HEK293 (cell line): ENCODE measurements at regions not wholly inside any gene's neighbourhood (a gene's known extent, or its start where the extent isn't known, plus 50 kb on each side); places are given as distances from the start of the nearest gene placed in this dataset.

Source experiments
- CTCF ChIA-PET: fragments of 350-600 bp; formaldehyde crosslinking; extraction: SDS; loops from one replicate; lab custom pipeline; 2021; ENCODE audit warnings: antibody characterized with exemption; lab: Yijun Ruan, JAX
- POLR2A ChIA-PET: fragments of 300-600 bp; formaldehyde crosslinking; extraction: SDS; loops from one replicate; lab custom pipeline; 2020; ENCODE audit warnings: antibody characterized with exemption, inconsistent platforms; lab: Yijun Ruan, JAX
- H3K27ac ChIP-seq: fragments of 200-500 bp; sonication (Bioruptor generic); 2 replicates; pipeline ENCODE4 v1.5.1; 2014; ENCODE audit warnings: low read depth, low read length, control low read depth, inconsistent platforms; ENCODE audit errors: extremely low read depth
- H3K36me3 ChIP-seq, 2 experiments: fragments of 200-500 bp in 1 of 2; sonication (Bioruptor generic) in 1 of 2; 1 replicate in 1 of 2; 2 replicates in 1 of 2; pipeline ENCODE4 v1.5.1; 2014 to 2017; ENCODE audit warnings: inconsistent platforms in 2 of 2, low read length in 2 of 2; ENCODE audit not compliant: control insufficient read depth in 2 of 2, insufficient read depth in 1 of 2
- H3K4me1 ChIP-seq: fragments of 200-500 bp; sonication (Bioruptor generic); 2 replicates; pipeline ENCODE4 v1.5.1; 2014; ENCODE audit warnings: mild to moderate bottlenecking, low read length, inconsistent platforms; ENCODE audit not compliant: control insufficient read depth, insufficient read depth
- H3K4me3 ChIP-seq: 2 replicates; pipeline ENCODE4 v1.5.1; 2011; ENCODE audit warnings: low read depth, mild to moderate bottlenecking, control low read depth, low read length, moderate library complexity
- H3K9me3 ChIP-seq: fragments of 200-500 bp; sonication (Bioruptor generic); 2 replicates; pipeline ENCODE4 v1.5.1; 2014; ENCODE audit warnings: low read depth, low read length, inconsistent platforms; ENCODE audit not compliant: control insufficient read depth, insufficient read depth
- SETDB1 ChIP-seq: IDR thresholded peaks from one replicate; pipeline ENCODE4 v1.6.1; 2017; ENCODE audit warnings: mild to moderate bottlenecking, low read length, moderate library complexity, mixed read lengths; ENCODE audit not compliant: insufficient read length
- TRIM28 ChIP-seq: IDR thresholded peaks from 2 replicates; pipeline ENCODE4 v1.6.1; 2011; ENCODE audit warnings: low read length, control low read depth, borderline replicate concordance
- YY1 ChIP-seq: fragments of 450-650 bp; formaldehyde crosslinking; IDR thresholded peaks from 2 replicates; pipeline ENCODE4 v1.5.1; 2018; ENCODE audit warnings: missing biosample characterization, missing genetic modification characterization
- YY2 ChIP-seq: fragments of 450-650 bp; formaldehyde crosslinking; IDR thresholded peaks from 2 replicates; pipeline ENCODE4 v1.5.1; 2016; ENCODE audit warnings: missing biosample characterization, missing genetic modification characterization
- ZBTB1 ChIP-seq: fragments of 450-650 bp; formaldehyde crosslinking; IDR thresholded peaks from 2 replicates; pipeline ENCODE4 v1.5.1; 2016; ENCODE audit warnings: missing biosample characterization, missing genetic modification characterization
- ZBTB17 ChIP-seq: fragments of 450-650 bp; formaldehyde crosslinking; IDR thresholded peaks from 2 replicates; pipeline ENCODE4 v1.5.1; 2016; ENCODE audit warnings: missing biosample characterization, missing genetic modification characterization
- ZBTB48 ChIP-seq: fragments of 450-650 bp; formaldehyde crosslinking; IDR thresholded peaks from 2 replicates; pipeline ENCODE4 v1.5.1; 2016; ENCODE audit warnings: missing biosample characterization, missing genetic modification characterization
- ZBTB7A ChIP-seq: fragments of 450-650 bp; formaldehyde crosslinking; IDR thresholded peaks from 2 replicates; pipeline ENCODE4 v1.5.1; 2016; ENCODE audit warnings: low read depth, missing biosample characterization, missing genetic modification characterization
- ZNF175 ChIP-seq: fragments of 450-650 bp; formaldehyde crosslinking; IDR thresholded peaks from 2 replicates; pipeline ENCODE4 v1.5.1; 2016; ENCODE audit warnings: missing biosample characterization, missing genetic modification characterization
- ZNF302 ChIP-seq: fragments of 450-650 bp; formaldehyde crosslinking; IDR thresholded peaks from 2 replicates; pipeline ENCODE4 v1.5.1; 2016; ENCODE audit warnings: missing biosample characterization, missing genetic modification characterization, low read depth
- ZNF398 ChIP-seq: fragments of 450-650 bp; formaldehyde crosslinking; IDR thresholded peaks from 2 replicates; pipeline ENCODE4 v1.5.1; 2017; ENCODE audit warnings: missing biosample characterization, missing genetic modification characterization
- ZNF404 ChIP-seq: fragments of 450-650 bp; formaldehyde crosslinking; IDR thresholded peaks from 2 replicates; pipeline ENCODE4 v1.5.1; 2017; ENCODE audit warnings: missing biosample characterization, missing genetic modification characterization
- ZNF660 ChIP-seq: fragments of 450-650 bp; IDR thresholded peaks from 2 replicates; pipeline ENCODE4 v1.5.1; 2018; ENCODE audit warnings: missing biosample characterization, mild to moderate bottlenecking, missing genetic modification characterization
- ZNF664 ChIP-seq: fragments of 450-650 bp; formaldehyde crosslinking; IDR thresholded peaks from 2 replicates; pipeline ENCODE4 v1.5.1; 2016; ENCODE audit warnings: missing biosample characterization, missing genetic modification characterization
- TF ChIP-seq, protein P1 (sequence below): fragments of 450-650 bp; formaldehyde crosslinking; IDR thresholded peaks from 2 replicates; pipeline ENCODE4 v1.5.1; 2017; ENCODE audit warnings: missing biosample characterization, missing genetic modification characterization
- TF ChIP-seq, protein P2 (sequence below): fragments of 450-650 bp; formaldehyde crosslinking; IDR thresholded peaks from 2 replicates; pipeline ENCODE4 v1.5.1; 2016; ENCODE audit warnings: missing biosample characterization, missing genetic modification characterization
- TF ChIP-seq, protein P3 (sequence below): fragments of 450-650 bp; formaldehyde crosslinking; conservative IDR thresholded peaks from 2 replicates; pipeline ENCODE4 v1.5.1; 2016; ENCODE audit warnings: low read depth, missing biosample characterization, missing genetic modification characterization
- TF ChIP-seq, protein P4 (sequence below): fragments of 450-650 bp; formaldehyde crosslinking; IDR thresholded peaks from 2 replicates; pipeline ENCODE4 v1.5.1; 2016; ENCODE audit warnings: missing biosample characterization, missing genetic modification characterization
- TF ChIP-seq, protein P5 (sequence below): fragments of 450-650 bp; formaldehyde crosslinking; IDR thresholded peaks from 2 replicates; pipeline ENCODE4 v1.5.1; 2016; ENCODE audit warnings: missing biosample characterization, missing genetic modification characterization

DNA sequence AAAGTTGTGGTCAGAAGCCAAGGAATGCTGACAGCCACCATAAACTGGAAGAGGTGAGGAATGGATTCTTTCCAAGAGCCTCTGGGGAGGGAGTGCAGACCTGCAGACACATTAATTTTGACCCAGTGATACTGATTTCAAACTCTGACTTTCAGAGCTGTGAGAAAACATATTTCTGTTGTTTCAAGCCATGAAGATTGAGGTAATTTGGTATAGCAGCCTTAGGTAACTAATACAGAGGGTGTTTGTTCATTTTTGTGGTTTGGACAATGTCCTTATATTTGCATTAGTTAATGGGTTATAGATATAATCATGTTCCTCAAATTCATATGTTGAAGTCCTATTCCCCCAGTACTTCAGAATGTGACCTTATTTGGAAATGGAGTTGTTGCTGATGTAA is 85.4 kb upstream of the GTSF1L start:
- CTCF ChIA-PET = interaction anchor here (1.1 kb wide), 1 partner anchor 11 kb away, joined by 3 read pairs; no protein-coding TSS in a partner anchor
- Histone ChIP-seq H3K4me3 (no peak overlapping the region), H3K4me1 (no peaks in the 10 kb centered on the region), H3K36me3 (no peaks in the 10 kb centered on the region), H3K9me3 (no peaks in the 10 kb centered on the region), H3K27ac (no peak overlapping the region)
- POLR2A ChIA-PET = no interaction called here
- TF ChIP-seq ZNF398 (tag by site-specific recombination) = no peak
- no peak for TF ChIP-seq ZBTB17 (tag by site-specific recombination)
- no peak for TF ChIP-seq ZBTB7A (tag by site-specific recombination)
- TF ChIP-seq, protein P1, sequence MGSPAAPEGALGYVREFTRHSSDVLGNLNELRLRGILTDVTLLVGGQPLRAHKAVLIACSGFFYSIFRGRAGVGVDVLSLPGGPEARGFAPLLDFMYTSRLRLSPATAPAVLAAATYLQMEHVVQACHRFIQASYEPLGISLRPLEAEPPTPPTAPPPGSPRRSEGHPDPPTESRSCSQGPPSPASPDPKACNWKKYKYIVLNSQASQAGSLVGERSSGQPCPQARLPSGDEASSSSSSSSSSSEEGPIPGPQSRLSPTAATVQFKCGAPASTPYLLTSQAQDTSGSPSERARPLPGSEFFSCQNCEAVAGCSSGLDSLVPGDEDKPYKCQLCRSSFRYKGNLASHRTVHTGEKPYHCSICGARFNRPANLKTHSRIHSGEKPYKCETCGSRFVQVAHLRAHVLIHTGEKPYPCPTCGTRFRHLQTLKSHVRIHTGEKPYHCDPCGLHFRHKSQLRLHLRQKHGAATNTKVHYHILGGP (tag by site-specific recombination) = no peak
- no peak for TF ChIP-seq ZNF404 (tag by site-specific recombination)
- no peak for TF ChIP-seq ZNF302 (tag by site-specific recombination)
- TF ChIP-seq YY2 (tag by site-specific recombination) = no peak
- TF ChIP-seq, protein P2, sequence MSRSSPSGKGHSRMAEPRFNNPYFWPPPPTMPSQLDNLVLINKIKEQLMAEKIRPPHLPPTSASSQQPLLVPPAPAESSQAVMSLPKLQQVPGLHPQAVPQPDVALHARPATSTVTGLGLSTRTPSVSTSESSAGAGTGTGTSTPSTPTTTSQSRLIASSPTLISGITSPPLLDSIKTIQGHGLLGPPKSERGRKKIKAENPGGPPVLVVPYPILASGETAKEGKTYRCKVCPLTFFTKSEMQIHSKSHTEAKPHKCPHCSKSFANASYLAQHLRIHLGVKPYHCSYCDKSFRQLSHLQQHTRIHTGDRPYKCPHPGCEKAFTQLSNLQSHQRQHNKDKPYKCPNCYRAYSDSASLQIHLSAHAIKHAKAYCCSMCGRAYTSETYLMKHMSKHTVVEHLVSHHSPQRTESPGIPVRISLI (tag by site-specific recombination) = no peak
- no peak for TF ChIP-seq ZNF660 (tag by site-specific recombination)
- TF ChIP-seq ZBTB1 = no peak
- no peak for TF ChIP-seq SETDB1
- TF ChIP-seq ZNF664 (tag by site-specific recombination) = no peak
- TF ChIP-seq ZBTB48 (tag by site-specific recombination) = no peak
- TF ChIP-seq ZNF175 = no peak
- TF ChIP-seq, protein P3, sequence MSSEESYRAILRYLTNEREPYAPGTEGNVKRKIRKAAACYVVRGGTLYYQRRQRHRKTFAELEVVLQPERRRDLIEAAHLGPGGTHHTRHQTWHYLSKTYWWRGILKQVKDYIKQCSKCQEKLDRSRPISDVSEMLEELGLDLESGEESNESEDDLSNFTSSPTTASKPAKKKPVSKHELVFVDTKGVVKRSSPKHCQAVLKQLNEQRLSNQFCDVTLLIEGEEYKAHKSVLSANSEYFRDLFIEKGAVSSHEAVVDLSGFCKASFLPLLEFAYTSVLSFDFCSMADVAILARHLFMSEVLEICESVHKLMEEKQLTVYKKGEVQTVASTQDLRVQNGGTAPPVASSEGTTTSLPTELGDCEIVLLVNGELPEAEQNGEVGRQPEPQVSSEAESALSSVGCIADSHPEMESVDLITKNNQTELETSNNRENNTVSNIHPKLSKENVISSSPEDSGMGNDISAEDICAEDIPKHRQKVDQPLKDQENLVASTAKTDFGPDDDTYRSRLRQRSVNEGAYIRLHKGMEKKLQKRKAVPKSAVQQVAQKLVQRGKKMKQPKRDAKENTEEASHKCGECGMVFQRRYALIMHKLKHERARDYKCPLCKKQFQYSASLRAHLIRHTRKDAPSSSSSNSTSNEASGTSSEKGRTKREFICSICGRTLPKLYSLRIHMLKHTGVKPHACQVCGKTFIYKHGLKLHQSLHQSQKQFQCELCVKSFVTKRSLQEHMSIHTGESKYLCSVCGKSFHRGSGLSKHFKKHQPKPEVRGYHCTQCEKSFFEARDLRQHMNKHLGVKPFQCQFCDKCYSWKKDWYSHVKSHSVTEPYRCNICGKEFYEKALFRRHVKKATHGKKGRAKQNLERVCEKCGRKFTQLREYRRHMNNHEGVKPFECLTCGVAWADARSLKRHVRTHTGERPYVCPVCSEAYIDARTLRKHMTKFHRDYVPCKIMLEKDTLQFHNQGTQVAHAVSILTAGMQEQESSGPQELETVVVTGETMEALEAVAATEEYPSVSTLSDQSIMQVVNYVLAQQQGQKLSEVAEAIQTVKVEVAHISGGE (tag by site-specific recombination) = no peak
- no peak for TF ChIP-seq YY1
- TF ChIP-seq, protein P4, sequence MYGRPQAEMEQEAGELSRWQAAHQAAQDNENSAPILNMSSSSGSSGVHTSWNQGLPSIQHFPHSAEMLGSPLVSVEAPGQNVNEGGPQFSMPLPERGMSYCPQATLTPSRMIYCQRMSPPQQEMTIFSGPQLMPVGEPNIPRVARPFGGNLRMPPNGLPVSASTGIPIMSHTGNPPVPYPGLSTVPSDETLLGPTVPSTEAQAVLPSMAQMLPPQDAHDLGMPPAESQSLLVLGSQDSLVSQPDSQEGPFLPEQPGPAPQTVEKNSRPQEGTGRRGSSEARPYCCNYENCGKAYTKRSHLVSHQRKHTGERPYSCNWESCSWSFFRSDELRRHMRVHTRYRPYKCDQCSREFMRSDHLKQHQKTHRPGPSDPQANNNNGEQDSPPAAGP = no peak

DNA sequence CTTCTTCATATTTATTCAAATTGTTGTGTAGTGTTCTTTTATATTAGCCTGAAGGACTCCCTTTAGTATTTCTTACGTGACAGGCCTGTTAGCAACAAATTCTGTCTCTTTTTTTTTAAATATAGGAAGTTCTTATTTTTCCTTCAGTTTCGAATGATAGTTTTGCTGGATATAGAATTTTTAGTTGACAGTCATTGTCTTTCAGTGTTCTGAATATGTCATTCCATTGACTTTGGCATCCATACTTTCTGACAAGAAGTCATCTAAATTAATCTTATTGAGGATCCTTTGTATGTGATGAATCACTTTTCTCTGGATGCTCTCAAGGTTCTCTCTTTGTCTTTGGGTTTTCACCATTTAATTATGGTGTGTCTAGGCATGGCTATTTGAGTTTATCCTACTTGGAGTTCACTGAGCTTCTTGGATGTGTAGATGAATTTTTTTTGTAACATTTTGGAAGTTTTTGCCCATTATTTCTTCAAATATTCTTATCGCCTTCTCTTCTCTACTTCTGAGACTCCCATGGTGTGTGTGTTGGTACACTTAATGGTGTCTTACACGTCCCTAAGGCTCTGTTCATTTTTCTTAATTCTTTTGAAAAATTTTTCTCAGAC is 82.5 kb upstream of the GTSF1L start:
- CTCF ChIA-PET = no interaction called here
- TF ChIP-seq SETDB1 (peak; percentile 98), TRIM28 (peak; percentile 74; the same call in 1 of the 2 replicates)
- TF ChIP-seq, protein P5, sequence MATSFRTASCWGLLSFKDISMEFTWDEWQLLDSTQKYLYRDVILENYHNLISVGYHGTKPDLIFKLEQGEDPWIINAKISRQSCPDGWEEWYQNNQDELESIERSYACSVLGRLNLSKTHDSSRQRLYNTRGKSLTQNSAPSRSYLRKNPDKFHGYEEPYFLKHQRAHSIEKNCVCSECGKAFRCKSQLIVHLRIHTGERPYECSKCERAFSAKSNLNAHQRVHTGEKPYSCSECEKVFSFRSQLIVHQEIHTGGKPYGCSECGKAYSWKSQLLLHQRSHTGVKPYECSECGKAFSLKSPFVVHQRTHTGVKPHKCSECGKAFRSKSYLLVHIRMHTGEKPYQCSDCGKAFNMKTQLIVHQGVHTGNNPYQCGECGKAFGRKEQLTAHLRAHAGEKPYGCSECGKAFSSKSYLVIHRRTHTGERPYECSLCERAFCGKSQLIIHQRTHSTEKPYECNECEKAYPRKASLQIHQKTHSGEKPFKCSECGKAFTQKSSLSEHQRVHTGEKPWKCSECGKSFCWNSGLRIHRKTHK (tag by site-specific recombination) = no peak

More for the DNA sequence above, 82.5 kb upstream of the GTSF1L start:
- Histone ChIP-seq H3K9me3 (no peaks in the 10 kb centered on the region), H3K4me1 (no peaks in the 10 kb centered on the region), H3K27ac (no peak overlapping the region), H3K36me3 (no peaks in the 10 kb centered on the region), H3K4me3 (no peak overlapping the region)
- POLR2A ChIA-PET = no interaction called here
